Calu3 (cell line): ENCODE measurements at regions not wholly inside any gene's neighbourhood (a gene's known extent, or its start where the extent isn't known, plus 50 kb on each side); places are given as distances from the start of the nearest gene placed in this dataset.

ENCODE experiments used
- BruUV-seq: library from RNA; stranded (reverse); fragments of 400-500 nt; replicated peaks from 2 replicates; lab custom pipeline; 2021; lab: Mats Ljungman, UMichigan
- CTCF ChIA-PET: fragments of 300-600 bp; sonication (Branson Sonifier 250); formaldehyde crosslinking; loops from one replicate; lab custom pipeline; 2022; ENCODE audit warnings: antibody characterized with exemption; lab: Charles Lee
- DNase-seq: peaks from one replicate; pipeline ENCODE4 v3.0.0; 2022
- H3K27ac Mint-ChIP-seq: one replicate; pipeline ENCODE4 v1.8.0; 2022; ENCODE audit warnings: mixed read lengths; ENCODE audit not compliant: unreplicated experiment
- H3K27me3 Mint-ChIP-seq: one replicate; pipeline ENCODE4 v1.8.0; 2022; ENCODE audit warnings: mixed read lengths; ENCODE audit not compliant: unreplicated experiment
- H3K36me3 Mint-ChIP-seq: one replicate; pipeline ENCODE4 v1.8.0; 2022; ENCODE audit warnings: mild to moderate bottlenecking, moderate library complexity, mixed read lengths; ENCODE audit not compliant: insufficient read depth, unreplicated experiment
- H3K4me1 Mint-ChIP-seq: one replicate; pipeline ENCODE4 v1.8.0; 2022; ENCODE audit warnings: mild to moderate bottlenecking, low read depth, mixed read lengths; ENCODE audit not compliant: unreplicated experiment
- H3K4me3 Mint-ChIP-seq: one replicate; pipeline ENCODE4 v1.8.0; 2022; ENCODE audit warnings: mild to moderate bottlenecking, low read depth, moderate library complexity, mixed read lengths; ENCODE audit not compliant: unreplicated experiment
- H3K9me3 Mint-ChIP-seq: one replicate; pipeline ENCODE4 v1.8.0; 2022; ENCODE audit warnings: low read depth, mixed read lengths; ENCODE audit not compliant: unreplicated experiment
- intact Hi-C: fragments of 100-400 bp; cut with micrococcal nuclease; formaldehyde crosslinking; loops from one replicate; pipeline ENCODE4 v1.10.0; 2022; ENCODE audit not compliant: unreplicated experiment
- TF ChIP-seq, protein P1 (sequence below): fragments of 200-600 bp; IDR thresholded peaks from one replicate; pipeline ENCODE4 v1.8.0; 2022; ENCODE audit warnings: antibody characterized with exemption; ENCODE audit not compliant: unreplicated experiment

DNA sequence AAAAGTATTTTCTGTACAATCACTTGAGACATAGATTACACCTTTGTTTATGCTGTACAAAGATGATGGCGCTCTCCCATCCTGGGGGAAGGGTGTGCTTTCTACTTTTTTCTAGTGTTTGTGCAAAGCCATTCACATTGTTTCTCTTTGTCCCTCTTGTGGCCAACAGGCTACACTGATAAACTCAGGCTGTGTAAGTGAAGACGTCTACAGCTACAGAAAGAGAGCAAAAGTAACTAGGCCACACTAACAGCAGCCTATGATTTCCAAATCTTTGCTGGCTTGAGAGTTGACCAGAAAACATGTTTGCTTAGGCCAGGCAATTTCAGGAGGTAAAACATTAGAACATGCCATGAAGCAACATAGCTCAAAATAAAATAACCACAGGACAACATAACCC lies 75.1 kb downstream of the FOXB1 start:
- Mint-ChIP-seq H3K36me3 (no peaks in the 10 kb centered on the region), H3K27me3 (no peaks in the 10 kb centered on the region), H3K4me1 (no peaks in the 10 kb centered on the region), H3K9me3 (no peaks in the 10 kb centered on the region), H3K27ac (no peak overlapping the region), H3K4me3 (no peak overlapping the region)
- peak; percentile 19 for DNase-seq
- BruUV-seq, result no TSS peak
- TF ChIP-seq, protein P1, sequence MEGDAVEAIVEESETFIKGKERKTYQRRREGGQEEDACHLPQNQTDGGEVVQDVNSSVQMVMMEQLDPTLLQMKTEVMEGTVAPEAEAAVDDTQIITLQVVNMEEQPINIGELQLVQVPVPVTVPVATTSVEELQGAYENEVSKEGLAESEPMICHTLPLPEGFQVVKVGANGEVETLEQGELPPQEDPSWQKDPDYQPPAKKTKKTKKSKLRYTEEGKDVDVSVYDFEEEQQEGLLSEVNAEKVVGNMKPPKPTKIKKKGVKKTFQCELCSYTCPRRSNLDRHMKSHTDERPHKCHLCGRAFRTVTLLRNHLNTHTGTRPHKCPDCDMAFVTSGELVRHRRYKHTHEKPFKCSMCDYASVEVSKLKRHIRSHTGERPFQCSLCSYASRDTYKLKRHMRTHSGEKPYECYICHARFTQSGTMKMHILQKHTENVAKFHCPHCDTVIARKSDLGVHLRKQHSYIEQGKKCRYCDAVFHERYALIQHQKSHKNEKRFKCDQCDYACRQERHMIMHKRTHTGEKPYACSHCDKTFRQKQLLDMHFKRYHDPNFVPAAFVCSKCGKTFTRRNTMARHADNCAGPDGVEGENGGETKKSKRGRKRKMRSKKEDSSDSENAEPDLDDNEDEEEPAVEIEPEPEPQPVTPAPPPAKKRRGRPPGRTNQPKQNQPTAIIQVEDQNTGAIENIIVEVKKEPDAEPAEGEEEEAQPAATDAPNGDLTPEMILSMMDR, result peak; percentile 27
- intact Hi-C loops, result loop anchor here (5.0 kb wide), 2 partner anchors 72 to 162 kb away; no protein-coding TSS in a partner anchor
- CTCF ChIA-PET, result interaction anchor here (0.8 to 1.4 kb wide), 4 partner anchors 8 to 162 kb away, joined by 3 to 13 read pairs (median 4); no protein-coding TSS in a partner anchor

DNA sequence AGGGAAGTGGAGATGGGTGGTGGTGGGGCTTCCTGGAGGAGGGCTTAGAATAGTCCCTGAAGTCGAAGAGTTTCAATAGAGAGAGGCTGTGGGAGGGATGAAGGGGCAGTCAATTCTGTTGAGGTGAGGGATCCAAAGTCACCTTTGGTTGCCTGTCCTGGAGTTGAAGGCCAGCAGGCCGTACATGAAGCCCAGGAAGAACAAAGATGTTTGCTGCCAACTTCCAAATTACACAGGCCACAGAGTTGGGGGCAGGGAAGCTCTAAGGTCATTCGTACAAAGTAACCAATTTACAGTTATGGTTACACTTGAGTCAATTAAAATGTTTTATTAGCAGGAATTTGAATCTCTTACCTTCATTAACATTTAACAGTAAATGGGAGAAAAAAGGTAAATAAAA lies 77.9 kb downstream of the FOXB1 start:
- Mint-ChIP-seq H3K36me3 (no peaks in the 10 kb centered on the region), H3K4me1 (peaks cover 4% of the 10 kb centered on the region), H3K4me3 (no peak overlapping the region), H3K9me3 (no peaks in the 10 kb centered on the region), H3K27ac (no peak overlapping the region), H3K27me3 (no peaks in the 10 kb centered on the region)
- TF ChIP-seq, protein P1, result no peak
- CTCF ChIA-PET, result no interaction called here
- intact Hi-C loops, result no loop called here
- no peak for DNase-seq
- BruUV-seq, result no TSS peak

DNA sequence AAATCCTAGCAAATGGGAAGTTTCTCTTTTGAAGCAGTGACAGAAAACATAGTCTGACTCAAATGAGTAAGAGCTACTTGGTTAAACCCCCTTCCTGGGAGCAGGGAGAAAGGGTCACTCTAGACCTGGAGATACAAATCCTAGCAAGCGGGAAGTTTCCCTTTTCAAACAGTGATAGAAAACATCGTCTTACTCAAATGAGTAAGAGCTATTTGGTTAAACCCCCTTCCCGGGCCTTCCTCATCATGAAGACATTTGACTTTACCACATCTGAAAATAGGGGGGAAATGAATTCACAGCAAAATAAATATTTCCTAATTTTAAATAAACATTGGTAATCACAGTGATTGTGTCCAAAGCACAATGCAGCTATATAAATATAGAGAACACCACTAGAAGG lies 79.2 kb downstream of the FOXB1 start:
- no peak for DNase-seq
- no peaks in the 10 kb centered on the region for H3K36me3 Mint-ChIP-seq
- CTCF ChIA-PET, result interaction anchor here (1.2 kb wide), 1 partner anchor 12 kb away, joined by 3 read pairs; no protein-coding TSS in a partner anchor

DNA sequence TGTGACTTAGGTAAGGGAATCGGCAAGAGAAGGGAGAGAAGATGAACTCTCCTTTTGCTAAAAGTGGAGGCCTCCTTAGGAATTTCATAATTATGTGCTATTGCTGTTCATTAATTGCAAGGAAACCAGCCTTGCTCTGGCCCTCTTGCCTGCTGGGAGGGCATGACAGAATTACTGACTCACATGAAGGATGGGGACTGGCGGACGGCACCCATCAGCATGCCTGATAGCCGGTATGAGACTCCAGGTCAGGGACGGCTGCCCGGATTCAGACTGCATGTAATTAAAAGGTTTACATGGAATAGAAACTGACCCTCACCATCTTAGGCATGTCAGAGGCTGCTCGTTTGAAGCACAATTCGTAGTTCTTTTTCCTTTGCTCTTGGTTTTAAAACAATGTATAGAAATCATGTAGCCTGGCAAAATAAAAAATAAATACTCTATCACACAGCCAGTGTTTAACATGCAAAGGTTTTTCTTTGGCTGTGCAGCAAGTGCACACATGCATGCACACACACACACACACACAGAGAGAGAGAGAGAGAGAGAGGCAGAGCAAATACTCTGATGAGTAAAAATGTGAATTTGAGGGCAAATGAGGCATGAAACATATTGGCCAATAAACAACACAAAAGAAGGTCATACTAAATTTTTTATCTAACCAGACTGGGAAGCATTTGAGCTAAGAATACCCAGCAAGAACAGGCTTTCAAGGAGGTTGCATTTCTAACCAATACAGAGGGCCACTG lies 82.7 kb downstream of the FOXB1 start:
- Mint-ChIP-seq H3K4me1 (peaks cover 25% of the 10 kb centered on the region), H3K27me3 (no peaks in the 10 kb centered on the region)
- CTCF ChIA-PET, result interaction anchor here (1.4 kb wide), 1 partner anchor 7 kb away, joined by 3 read pairs; no protein-coding TSS in a partner anchor

More for the DNA sequence above, 79.2 kb downstream of the FOXB1 start:
- Mint-ChIP-seq H3K27ac (no peak overlapping the region), H3K4me1 (peaks cover 10% of the 10 kb centered on the region), H3K4me3 (no peak overlapping the region), H3K27me3 (no peaks in the 10 kb centered on the region), H3K9me3 (no peaks in the 10 kb centered on the region)
- TF ChIP-seq, protein P1, result no peak
- intact Hi-C loops, result no loop called here
- no TSS peak for BruUV-seq

More for the DNA sequence above, 82.7 kb downstream of the FOXB1 start:
- intact Hi-C loops, result no loop called here
- Mint-ChIP-seq H3K27ac (no peak overlapping the region), H3K36me3 (peaks cover 6% of the 10 kb centered on the region), H3K4me3 (no peak overlapping the region), H3K9me3 (no peaks in the 10 kb centered on the region)
- BruUV-seq, result no TSS peak
- DNase-seq, result no peak
- TF ChIP-seq, protein P1, result no peak
